ENCODE measurements at regions not wholly inside any gene's neighbourhood (a gene's known extent, or its start where the extent isn't known, plus 50 kb on each side); places are given as distances from the start of the nearest gene placed in this dataset.

DNA sequence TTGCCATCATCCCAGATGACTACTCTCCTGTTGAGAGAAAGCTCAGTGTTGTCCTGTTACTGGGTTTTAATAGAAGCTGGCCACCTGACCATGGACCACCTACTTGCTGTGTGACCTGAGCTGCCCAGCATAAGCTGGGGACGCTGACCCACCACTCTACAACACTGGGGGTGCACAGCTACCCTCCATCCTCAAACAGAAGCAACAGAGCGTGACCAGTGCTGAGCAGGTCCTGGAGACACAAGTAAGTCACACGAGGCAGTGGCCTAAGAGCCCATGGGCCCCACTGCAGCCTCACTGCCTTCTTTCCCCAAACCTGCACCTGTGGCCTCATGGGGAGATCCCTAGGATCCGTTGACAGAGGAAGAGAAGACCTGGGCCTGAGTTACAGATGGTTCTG, 198.6 kb upstream of the ADARB2 start:
- H3K27me3 ChIP-seq = no peaks in the 10 kb centered on the region
- H3K9ac ChIP-seq = no peak overlapping the region
- no peaks in the 10 kb centered on the region for H4K20me1 ChIP-seq (ENCODE audit: low read depth)
- H3K9me3 ChIP-seq (ENCODE audit: low read depth) = no peaks in the 10 kb centered on the region
- no peak overlapping the region for H3K27ac ChIP-seq
- Mint-ChIP-seq H3K27me3 (ENCODE audit: insufficient read depth, low read depth) (peaks cover 5% of the 10 kb centered on the region), H3K4me3 (no peak overlapping the region), H3K9me3 (peaks cover 2% of the 10 kb centered on the region), H3K36me3 (no peaks in the 10 kb centered on the region), H3K4me1 (peaks cover 10% of the 10 kb centered on the region), H3K27ac (no peak overlapping the region)
- H3K4me3 ChIP-seq = no peak overlapping the region
- no peak overlapping the region for H3K4me2 ChIP-seq
- H3K4me1 ChIP-seq = no peaks in the 10 kb centered on the region
- DNase-seq (ENCODE audit: low spot score) = no peak
- H2AFZ ChIP-seq (replicated peaks) = no peak overlapping the region
- H3K36me3 ChIP-seq = no peaks in the 10 kb centered on the region
- TF ChIP-seq EZH2phosphoT487 (IDR thresholded peaks at IDR 0.05) (no peak), EZH2 (IDR thresholded peaks at IDR 0.05) (no peak)
- TF ChIP-seq, protein P1, sequence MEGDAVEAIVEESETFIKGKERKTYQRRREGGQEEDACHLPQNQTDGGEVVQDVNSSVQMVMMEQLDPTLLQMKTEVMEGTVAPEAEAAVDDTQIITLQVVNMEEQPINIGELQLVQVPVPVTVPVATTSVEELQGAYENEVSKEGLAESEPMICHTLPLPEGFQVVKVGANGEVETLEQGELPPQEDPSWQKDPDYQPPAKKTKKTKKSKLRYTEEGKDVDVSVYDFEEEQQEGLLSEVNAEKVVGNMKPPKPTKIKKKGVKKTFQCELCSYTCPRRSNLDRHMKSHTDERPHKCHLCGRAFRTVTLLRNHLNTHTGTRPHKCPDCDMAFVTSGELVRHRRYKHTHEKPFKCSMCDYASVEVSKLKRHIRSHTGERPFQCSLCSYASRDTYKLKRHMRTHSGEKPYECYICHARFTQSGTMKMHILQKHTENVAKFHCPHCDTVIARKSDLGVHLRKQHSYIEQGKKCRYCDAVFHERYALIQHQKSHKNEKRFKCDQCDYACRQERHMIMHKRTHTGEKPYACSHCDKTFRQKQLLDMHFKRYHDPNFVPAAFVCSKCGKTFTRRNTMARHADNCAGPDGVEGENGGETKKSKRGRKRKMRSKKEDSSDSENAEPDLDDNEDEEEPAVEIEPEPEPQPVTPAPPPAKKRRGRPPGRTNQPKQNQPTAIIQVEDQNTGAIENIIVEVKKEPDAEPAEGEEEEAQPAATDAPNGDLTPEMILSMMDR (IDR thresholded peaks at IDR 0.05) = no peak
- H3F3A ChIP-seq (ENCODE audit: low read depth) = no peaks in the 10 kb centered on the region
- no peaks in the 10 kb centered on the region for H3K79me2 ChIP-seq (ENCODE audit: low read depth)

DNA sequence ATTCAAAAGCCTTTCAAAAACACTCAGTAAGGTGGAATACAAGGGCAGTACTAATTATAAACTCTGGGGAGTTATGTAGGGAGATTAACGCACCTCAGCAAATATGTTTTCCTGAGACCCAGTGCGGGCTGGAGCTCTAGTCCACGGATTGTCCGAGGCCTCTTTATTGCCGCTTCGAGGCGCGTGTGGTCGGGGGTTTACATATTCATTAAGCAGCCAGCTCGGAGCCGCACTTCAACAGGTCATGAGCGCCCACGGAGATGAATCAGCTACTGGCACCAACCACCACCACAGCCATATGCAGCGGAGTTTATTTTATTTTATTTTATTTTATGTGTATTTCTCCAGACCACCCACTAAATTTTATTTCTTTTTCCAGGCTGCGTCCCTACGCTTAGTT, 195.9 kb upstream of the ADARB2 start:
- H3K4me3 ChIP-seq = no peak overlapping the region
- H3K9me3 ChIP-seq (ENCODE audit: low read depth) = no peaks in the 10 kb centered on the region
- H3K36me3 ChIP-seq = no peaks in the 10 kb centered on the region
- no peak for DNase-seq (ENCODE audit: low spot score)
- TF ChIP-seq, protein P1 (IDR thresholded peaks at IDR 0.05) = no peak
- no peak for TF ChIP-seq EZH2phosphoT487 (IDR thresholded peaks at IDR 0.05)
- no peak for TF ChIP-seq EZH2 (IDR thresholded peaks at IDR 0.05)
- no peaks in the 10 kb centered on the region for H3K4me1 ChIP-seq
- H3K9ac ChIP-seq = no peak overlapping the region
- Mint-ChIP-seq H3K36me3 (no peaks in the 10 kb centered on the region), H3K27me3 (ENCODE audit: insufficient read depth, low read depth) (peaks cover 4% of the 10 kb centered on the region), H3K9me3 (peaks cover 2% of the 10 kb centered on the region), H3K4me1 (peaks cover 10% of the 10 kb centered on the region), H3K4me3 (no peak overlapping the region), H3K27ac (no peak overlapping the region)
- H3K4me2 ChIP-seq = no peak overlapping the region
- H4K20me1 ChIP-seq (ENCODE audit: low read depth) = no peaks in the 10 kb centered on the region
- H3F3A ChIP-seq (ENCODE audit: low read depth) = no peaks in the 10 kb centered on the region
- no peak overlapping the region for H3K27ac ChIP-seq
- H2AFZ ChIP-seq (replicated peaks) = no peak overlapping the region
- no peaks in the 10 kb centered on the region for H3K79me2 ChIP-seq (ENCODE audit: low read depth)
- no peaks in the 10 kb centered on the region for H3K27me3 ChIP-seq

DNA sequence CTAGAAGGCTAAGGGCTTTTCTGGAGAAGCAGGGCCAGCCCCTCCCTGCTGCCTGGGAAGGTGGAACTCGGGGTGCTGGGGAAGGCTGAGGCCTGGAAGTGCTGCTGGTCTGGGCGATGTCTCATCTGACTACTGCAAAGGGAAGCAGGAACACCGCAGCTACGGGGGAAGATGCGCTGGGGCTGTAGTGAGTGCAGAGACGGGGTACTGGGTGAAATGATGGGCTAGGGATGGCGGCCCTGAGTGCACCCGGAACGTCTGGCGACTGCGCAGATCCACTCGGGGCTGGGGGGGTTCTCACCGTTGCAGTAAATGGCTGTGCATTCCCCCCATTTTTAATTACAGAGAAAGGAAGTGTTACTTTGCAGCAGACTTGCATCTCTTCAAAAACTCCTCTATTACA, 195.4 kb upstream of the ADARB2 start:
- H3K4me3 Mint-ChIP-seq = no peak overlapping the region
- no peaks in the 10 kb centered on the region for H3F3A ChIP-seq (ENCODE audit: low read depth)
- H3K36me3 ChIP-seq = no peaks in the 10 kb centered on the region
- H3K27me3 ChIP-seq = no peaks in the 10 kb centered on the region
- H3K4me1 Mint-ChIP-seq = peaks cover 10% of the 10 kb centered on the region
- H3K36me3 Mint-ChIP-seq = no peaks in the 10 kb centered on the region
- H3K9ac ChIP-seq = no peak overlapping the region
- H3K27me3 Mint-ChIP-seq (ENCODE audit: insufficient read depth, low read depth) = peaks cover 4% of the 10 kb centered on the region
- no peaks in the 10 kb centered on the region for H3K79me2 ChIP-seq (ENCODE audit: low read depth)
- H4K20me1 ChIP-seq (ENCODE audit: low read depth) = no peaks in the 10 kb centered on the region
- no peaks in the 10 kb centered on the region for H3K4me1 ChIP-seq
- no peaks in the 10 kb centered on the region for H3K9me3 ChIP-seq (ENCODE audit: low read depth)
- DNase-seq (ENCODE audit: low spot score) = no peak
- H2AFZ ChIP-seq (replicated peaks) = no peak overlapping the region
- peaks cover 2% of the 10 kb centered on the region for H3K9me3 Mint-ChIP-seq
- H3K27ac Mint-ChIP-seq = no peak overlapping the region
- no peak for TF ChIP-seq EZH2 (IDR thresholded peaks at IDR 0.05)
- TF ChIP-seq EZH2phosphoT487 (IDR thresholded peaks at IDR 0.05) = no peak
- TF ChIP-seq, protein P1 (IDR thresholded peaks at IDR 0.05) = no peak
- H3K4me3 ChIP-seq = no peak overlapping the region
- no peak overlapping the region for H3K4me2 ChIP-seq
- no peak overlapping the region for H3K27ac ChIP-seq
